ENCODE measurements at regions not wholly inside any gene's neighbourhood (a gene's known extent, or its start where the extent isn't known, plus 50 kb on each side); places are given as distances from the start of the nearest gene placed in this dataset.

- TF ChIP-seq ZNF274 (IDR thresholded peaks at IDR 0.05; ENCODE audit: low read depth, low read length), result no peak
- TF ChIP-seq YY1 (IDR thresholded peaks at IDR 0.05; ENCODE audit: insufficient read depth, insufficient read length), result no peak
Observed at GRCh38 chr13:79898996-79899395, 418.0 kb downstream of the NDFIP2 start.
